Heart right ventricle (tissue), 16 donors: ENCODE measurements at regions not wholly inside any gene's neighbourhood (a gene's known extent, or its start where the extent isn't known, plus 50 kb on each side); places are given as distances from the start of the nearest gene placed in this dataset.

Experiments
- ATAC-seq, 8 donors: fragments of 200-7000 bp; cut with Tn5 transposase; one replicate each; pipeline ENCODE4 v1.9.1; 2020; ENCODE audit warnings: mild to moderate bottlenecking in 8 of 8, moderate library complexity in 8 of 8, moderate number of reproducible peaks in 1 of 8
- DNase-seq, 2 donors: peaks; one replicate each; pipeline ENCODE4 v3.0.0-alpha.2; 2020
- H3K27ac ChIP-seq, 10 donors: fragments of 200-600 bp; sonication (generic) in 2 of 10; one replicate each; pipeline versions ENCODE4 v1.5.0 to v1.8.0; 2020 to 2022; ENCODE audit warnings: mild to moderate bottlenecking in 3 of 10
- H3K27me3 ChIP-seq, 7 donors: fragments of 200-600 bp; one replicate each; pipeline ENCODE4 v1.8.0; 2021 to 2022; ENCODE audit warnings: mild to moderate bottlenecking in 2 of 7
- H3K36me3 ChIP-seq, 9 donors: fragments of 200-600 bp; sonication (generic) in 1 of 9; one replicate each; pipeline versions ENCODE4 v1.5.0 to v1.8.0; 2020 to 2022; ENCODE audit warnings: mild to moderate bottlenecking in 2 of 9
- H3K4me1 ChIP-seq, 9 donors: fragments of 200-600 bp; sonication (generic) in 1 of 9; one replicate each; pipeline versions ENCODE4 v1.5.0 to v1.8.0; 2020 to 2022; ENCODE audit warnings: mild to moderate bottlenecking in 4 of 9
- H3K4me3 ChIP-seq, 10 donors: fragments of 200-600 bp; sonication (generic) in 2 of 10; one replicate each; pipeline versions ENCODE4 v1.5.0 to v1.8.0; 2020 to 2022; ENCODE audit warnings: mild to moderate bottlenecking in 7 of 10, moderate library complexity in 2 of 10
- H3K9me3 ChIP-seq, 11 donors: fragments of 200-600 bp in 10 of 11; sonication (generic) in 2 of 11; one replicate each; pipeline versions ENCODE4 v1.5.0 to v1.8.0; 2013 to 2022; ENCODE audit warnings: mild to moderate bottlenecking in 2 of 11, control low read depth in 1 of 11, moderate library complexity in 1 of 11
- WGBS, 2 donors: extraction: QIAGEN DNeasy Blood & Tissue Kit; methylation state at CpG; one replicate each; pipeline ENCODE4 v1.1.7; 2013; ENCODE audit warnings: inconsistent platforms in 1 of 2; 5-methylcytosine and 5-hydroxymethylcytosine counted together
- intact Hi-C, 10 donors: fragments of 100-400 bp; cut with DNase I; formaldehyde crosslinking; loops; one replicate each; pipeline versions ENCODE4 v1.11.1 to v1.14.2; 2022
- TF ChIP-seq, protein P1 (sequence below), 9 donors: fragments of 200-600 bp; sonication (generic) in 2 of 9; IDR thresholded peaks; one replicate each; pipeline versions ENCODE4 v1.5.0 to v1.8.0; 2021 to 2022; ENCODE audit warnings: antibody characterized with exemption in 9 of 9, mild to moderate bottlenecking in 5 of 9, moderate library complexity in 1 of 9
- donor health status: Arrhythmogenic right ventricular cardiomyopathy.
- donor health status: ischemic (EF 13 %, LVEDD 7.1; RV severe dilation, severe dysfunction).
- donor health status: healthy with polysubstance abuse.
- donor health status: DM: no; HTN: yes; CAD: no.
- donor health status: DM: no; HTN: no; CAD: no.
- donor health status: ischemic (EF 25% LVEDD 6.9; RV normal size, moderate dysfunction).
- donor health status: ischemic (EF 25% LVEDD 5.7; RV mildly dilated, moderate dysfunction).
- donor health status: healthy.
- donor health status: DM: yes; HTN: yes; CAD: no.
- donor health status: Ischemic cardiomyopathy.
- donor health status: ischemic (EF 35%, LVEDD 5.7; RV mildly dilated, moderate dysfunction).
- donor health status: nonischemic (EF 11% LVEDD 7.7; RV severe dilation, severe dysfunction).
- donor health status: DM: yes; HTN: yes; CAD: no.
- donor health status: PGD.
- donor health status: ischemic (EF 29% LVEDD 5.4; RV normal size, mild dysfunction).
- donor health status: nonischemic (EF 23%, LVEDD 6.1; RV moderate dilation, normal function).

DNA sequence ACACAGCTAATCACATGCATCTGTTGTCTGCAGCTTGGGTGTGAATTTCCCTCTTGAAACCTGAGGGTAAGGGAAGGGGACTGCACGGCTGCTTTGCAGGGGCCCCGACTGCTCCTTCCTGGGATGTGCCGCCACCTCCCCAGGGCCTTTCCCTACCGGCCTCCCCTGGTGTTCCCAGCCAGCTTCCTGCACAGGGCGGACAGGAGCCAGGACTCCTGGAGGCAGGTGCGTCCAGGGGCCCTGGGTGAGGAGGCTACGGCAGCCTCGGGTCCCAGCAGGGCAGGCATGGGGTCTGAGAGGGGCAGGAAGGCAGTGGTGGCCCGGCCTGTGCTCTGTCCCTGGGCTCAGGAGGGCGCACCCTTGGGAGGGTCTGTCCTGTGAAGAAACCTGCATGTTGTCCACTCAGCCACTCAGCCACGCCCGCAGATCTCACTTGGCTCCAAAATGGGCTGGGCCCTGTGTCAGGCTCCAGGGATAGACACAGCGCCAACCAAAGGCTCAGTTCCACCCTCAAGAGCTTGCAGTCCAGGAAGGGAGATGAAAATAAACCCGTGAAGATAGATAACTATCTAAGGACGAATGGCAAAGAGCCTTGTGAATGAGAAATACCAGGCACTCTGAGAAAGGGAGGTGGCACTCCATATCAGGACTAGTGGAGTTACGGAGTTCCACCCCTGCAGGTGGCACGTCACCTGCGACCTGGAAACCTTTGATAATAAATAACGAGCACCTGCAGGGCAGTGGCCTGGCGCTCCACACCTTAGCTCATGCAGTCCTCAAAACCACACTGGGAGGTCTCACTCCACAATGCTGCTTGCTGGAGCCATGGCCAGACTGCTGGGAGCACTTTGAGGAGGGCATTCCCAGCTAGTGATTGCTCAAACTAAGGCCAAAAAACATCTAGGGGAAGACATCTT, 427.4 kb downstream of the AACS start:
- DNase-seq: no peak
- ATAC-seq: no peak
- intact Hi-C loops: no loop called here
- 74 to 76% methylated on average over 20 of the region's 20 CpGs for WGBS, 2 donors
- Histone ChIP-seq H3K27ac (no peak overlapping the region), H3K4me1 (no peaks in the 10 kb centered on the region), H3K27me3 (no peaks in the 10 kb centered on the region), H3K36me3 (no peaks in the 10 kb centered on the region), H3K9me3 (peaks cover 0 to 9% (median 0%) of the 10 kb centered on the region in 11 donors), H3K4me3 (no peak overlapping the region)
- TF ChIP-seq, protein P1, sequence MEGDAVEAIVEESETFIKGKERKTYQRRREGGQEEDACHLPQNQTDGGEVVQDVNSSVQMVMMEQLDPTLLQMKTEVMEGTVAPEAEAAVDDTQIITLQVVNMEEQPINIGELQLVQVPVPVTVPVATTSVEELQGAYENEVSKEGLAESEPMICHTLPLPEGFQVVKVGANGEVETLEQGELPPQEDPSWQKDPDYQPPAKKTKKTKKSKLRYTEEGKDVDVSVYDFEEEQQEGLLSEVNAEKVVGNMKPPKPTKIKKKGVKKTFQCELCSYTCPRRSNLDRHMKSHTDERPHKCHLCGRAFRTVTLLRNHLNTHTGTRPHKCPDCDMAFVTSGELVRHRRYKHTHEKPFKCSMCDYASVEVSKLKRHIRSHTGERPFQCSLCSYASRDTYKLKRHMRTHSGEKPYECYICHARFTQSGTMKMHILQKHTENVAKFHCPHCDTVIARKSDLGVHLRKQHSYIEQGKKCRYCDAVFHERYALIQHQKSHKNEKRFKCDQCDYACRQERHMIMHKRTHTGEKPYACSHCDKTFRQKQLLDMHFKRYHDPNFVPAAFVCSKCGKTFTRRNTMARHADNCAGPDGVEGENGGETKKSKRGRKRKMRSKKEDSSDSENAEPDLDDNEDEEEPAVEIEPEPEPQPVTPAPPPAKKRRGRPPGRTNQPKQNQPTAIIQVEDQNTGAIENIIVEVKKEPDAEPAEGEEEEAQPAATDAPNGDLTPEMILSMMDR (IDR thresholded peaks at IDR 0.05): no peak

DNA sequence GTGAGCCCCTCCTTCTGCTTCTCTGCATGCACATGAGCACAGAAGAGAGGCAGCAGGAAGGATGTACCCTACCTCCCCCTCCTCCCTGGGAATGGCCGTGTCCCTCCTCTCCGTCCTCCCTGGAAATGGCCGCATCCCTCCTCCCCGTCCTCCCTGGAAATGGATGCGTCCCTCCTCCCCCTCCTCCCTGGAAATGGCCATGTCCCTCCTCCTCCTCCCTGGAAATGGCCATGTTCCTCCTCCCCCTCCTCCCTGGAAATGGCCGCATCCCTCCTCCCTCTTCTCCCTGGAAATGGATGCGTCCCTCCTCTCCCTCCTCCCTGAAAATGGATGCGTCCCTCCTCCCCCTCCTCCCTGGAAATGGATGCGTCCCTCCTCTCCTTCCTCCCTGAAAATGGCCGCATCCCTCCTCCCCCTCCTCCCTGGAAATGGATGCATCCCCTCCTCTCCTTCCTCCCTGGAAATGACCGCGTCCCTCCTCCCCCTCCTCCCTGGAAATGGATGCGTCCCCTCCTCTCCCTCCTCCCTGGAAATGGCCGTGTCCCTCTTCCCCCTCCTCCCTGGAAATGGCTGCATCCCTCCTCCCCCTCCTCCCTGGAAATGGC, 428.6 kb downstream of the AACS start:
- intact Hi-C loops: no loop called here
- no peak for ATAC-seq

DNA sequence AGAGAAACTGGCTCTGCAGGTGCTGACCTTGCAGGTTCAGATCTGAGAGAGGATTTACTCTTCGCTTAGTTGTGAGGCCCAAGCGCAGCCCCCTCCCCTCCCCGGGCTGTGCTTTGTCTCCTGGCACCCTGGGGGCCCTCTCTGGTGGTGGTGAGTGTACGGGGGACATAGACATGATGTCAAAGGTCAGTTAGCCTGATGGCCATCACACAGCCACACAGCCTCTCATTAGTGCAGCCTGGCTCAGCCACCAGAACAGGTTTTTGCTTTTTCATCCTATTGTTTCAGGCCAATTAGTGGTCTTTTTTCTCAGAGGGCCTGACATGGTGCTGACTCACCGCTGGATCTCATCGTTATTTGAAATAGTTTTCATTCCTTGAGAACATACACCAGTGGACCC, 437.9 kb downstream of the AACS start:
- Histone ChIP-seq H3K4me1 (no peaks in the 10 kb centered on the region), H3K27ac (no peak overlapping the region), H3K36me3 (no peaks in the 10 kb centered on the region), H3K4me3 (no peak overlapping the region), H3K9me3 (no peaks in the 10 kb centered on the region), H3K27me3 (peaks cover 0 to 5% (median 0%) of the 10 kb centered on the region in 7 donors)
- TF ChIP-seq, protein P1 (IDR thresholded peaks at IDR 0.05): no peak
- DNase-seq (no peak), ATAC-seq (no peak)
- intact Hi-C loops: no loop called here
- 50 to 55% methylated on average over 6 of the region's 6 CpGs for WGBS, 2 donors

More for the DNA sequence above, 428.6 kb downstream of the AACS start:
- TF ChIP-seq, protein P1 (IDR thresholded peaks at IDR 0.05): no peak
- H3K9me3 ChIP-seq: no peaks in the 10 kb centered on the region
- no peak overlapping the region for H3K4me3 ChIP-seq
- H3K27me3 ChIP-seq: no peaks in the 10 kb centered on the region
- no peak for DNase-seq
- WGBS, 2 donors: 86 to 90% methylated on average over 14 of the region's 14 CpGs
- H3K36me3 ChIP-seq: no peaks in the 10 kb centered on the region
- no peak overlapping the region for H3K27ac ChIP-seq
- no peaks in the 10 kb centered on the region for H3K4me1 ChIP-seq

DNA sequence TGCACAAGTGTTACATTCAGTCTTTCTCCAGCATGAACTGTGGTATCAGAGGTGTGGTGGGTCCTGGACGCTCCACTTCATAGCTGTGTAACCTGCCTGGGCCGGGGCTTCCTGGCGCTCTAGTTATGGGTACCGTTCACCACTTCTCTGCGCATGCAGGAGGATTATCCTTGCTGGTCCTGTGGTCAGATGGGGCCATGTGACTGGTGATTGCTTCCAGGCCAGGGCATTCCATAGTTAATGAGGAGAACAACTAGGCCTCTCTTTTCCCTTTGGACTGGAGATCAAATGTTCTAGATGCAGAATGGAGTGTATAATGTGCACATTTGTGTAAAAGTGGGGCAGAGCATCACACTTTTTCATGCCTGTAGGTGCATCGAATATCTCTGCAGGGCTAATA, 444.0 kb downstream of the AACS start:
- Histone ChIP-seq H3K9me3 (no peaks in the 10 kb centered on the region), H3K4me1 (no peaks in the 10 kb centered on the region), H3K36me3 (no peaks in the 10 kb centered on the region), H3K4me3 (no peak overlapping the region), H3K27me3 (peaks cover 0 to 6% (median 0%) of the 10 kb centered on the region in 7 donors), H3K27ac (no peak overlapping the region)
- intact Hi-C loops: no loop called here
- 73 to 80% methylated on average over 6 of the region's 6 CpGs for WGBS, 2 donors
- TF ChIP-seq, protein P1 (IDR thresholded peaks at IDR 0.05): no peak
- ATAC-seq (no peak), DNase-seq (no peak)
